ENCODE measurements at regions not wholly inside any gene's neighbourhood (a gene's known extent, or its start where the extent isn't known, plus 50 kb on each side); places are given as distances from the start of the nearest gene placed in this dataset.
A peak's percentile ranks its signal among the peaks of the same experiment; 100 is the strongest.

DNA sequence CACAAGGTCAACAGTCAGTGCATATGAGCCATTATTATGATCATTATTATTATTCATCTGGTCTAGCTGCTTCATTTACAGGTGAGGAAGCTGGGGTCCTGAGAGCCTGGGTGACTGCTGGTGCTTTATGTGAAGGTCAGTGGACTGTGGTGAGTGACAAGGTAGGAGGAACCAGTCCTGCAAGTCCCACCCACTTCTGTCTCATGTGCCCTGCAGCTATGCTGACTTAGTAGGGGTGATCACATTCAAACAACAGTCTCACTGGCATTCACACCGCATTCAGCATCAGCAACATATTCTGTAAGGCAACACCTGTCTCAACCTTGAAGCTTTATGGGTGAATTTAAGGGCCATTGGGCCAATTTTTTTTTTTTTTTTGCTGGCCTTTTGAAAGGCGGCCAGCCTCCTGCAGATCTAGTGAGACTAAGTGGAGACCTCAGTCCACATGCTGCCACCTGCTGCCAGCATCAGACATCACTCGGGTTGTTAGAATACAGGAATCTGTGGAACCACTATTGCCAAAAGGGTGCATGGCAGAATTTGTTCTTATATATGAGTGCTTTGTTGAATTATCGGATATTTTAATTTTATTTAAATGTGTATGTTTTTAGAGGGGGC is 59.9 kb upstream of the CACNA1E start:
- TF ChIP-seq, protein P1, sequence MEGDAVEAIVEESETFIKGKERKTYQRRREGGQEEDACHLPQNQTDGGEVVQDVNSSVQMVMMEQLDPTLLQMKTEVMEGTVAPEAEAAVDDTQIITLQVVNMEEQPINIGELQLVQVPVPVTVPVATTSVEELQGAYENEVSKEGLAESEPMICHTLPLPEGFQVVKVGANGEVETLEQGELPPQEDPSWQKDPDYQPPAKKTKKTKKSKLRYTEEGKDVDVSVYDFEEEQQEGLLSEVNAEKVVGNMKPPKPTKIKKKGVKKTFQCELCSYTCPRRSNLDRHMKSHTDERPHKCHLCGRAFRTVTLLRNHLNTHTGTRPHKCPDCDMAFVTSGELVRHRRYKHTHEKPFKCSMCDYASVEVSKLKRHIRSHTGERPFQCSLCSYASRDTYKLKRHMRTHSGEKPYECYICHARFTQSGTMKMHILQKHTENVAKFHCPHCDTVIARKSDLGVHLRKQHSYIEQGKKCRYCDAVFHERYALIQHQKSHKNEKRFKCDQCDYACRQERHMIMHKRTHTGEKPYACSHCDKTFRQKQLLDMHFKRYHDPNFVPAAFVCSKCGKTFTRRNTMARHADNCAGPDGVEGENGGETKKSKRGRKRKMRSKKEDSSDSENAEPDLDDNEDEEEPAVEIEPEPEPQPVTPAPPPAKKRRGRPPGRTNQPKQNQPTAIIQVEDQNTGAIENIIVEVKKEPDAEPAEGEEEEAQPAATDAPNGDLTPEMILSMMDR (IDR thresholded peaks at IDR 0.05; ENCODE audit: low read depth, low read length, missing control alignments) = peak; percentile 48
- H3K4me3 ChIP-seq (ENCODE audit: low read depth, low read length) = no peak overlapping the region
- in situ Hi-C loops (cut with HindIII; ENCODE audit: low sequenced_read_pairs) = loop anchor here (25.0 kb wide), 1 partner anchor 211 kb away; no protein-coding TSS in a partner anchor
- DNase-seq (ENCODE audit: low read depth) = peak; percentile 3

GRCh38 chr1:181424786-181425403 is 58.4 kb upstream of the CACNA1E start:
- in situ Hi-C loops (cut with HindIII; ENCODE audit: low sequenced_read_pairs) = loop anchor here (25.0 kb wide), 1 partner anchor 213 kb away; no protein-coding TSS in a partner anchor
- TF ChIP-seq, protein P1 (IDR thresholded peaks at IDR 0.05; ENCODE audit: low read depth, low read length, missing control alignments) = peak; percentile 99
- DNase-seq (ENCODE audit: low read depth) = peak; percentile 44
- H3K4me3 ChIP-seq (ENCODE audit: low read depth, low read length) = no peak overlapping the region

DNA sequence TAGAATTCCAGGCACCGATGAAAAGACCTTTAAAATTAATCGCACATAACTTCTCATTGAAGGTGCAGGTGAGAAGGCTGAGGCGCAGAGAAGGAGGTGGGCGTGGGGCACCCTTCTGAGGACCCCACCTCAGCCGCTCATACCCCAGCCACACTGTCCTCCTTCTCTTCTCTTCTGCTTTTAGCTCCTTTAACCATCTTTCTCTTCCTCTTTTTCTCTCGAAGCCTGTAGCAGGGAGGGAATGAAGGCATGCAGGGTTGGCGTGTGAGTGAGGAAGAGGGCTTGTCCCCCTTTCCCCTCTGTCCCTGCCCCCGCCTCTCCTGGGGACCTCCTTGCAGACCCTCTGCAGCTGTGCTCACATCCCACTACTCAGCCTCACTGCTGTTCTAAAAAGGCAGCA is 57.8 kb upstream of the CACNA1E start:
- DNase-seq (ENCODE audit: low read depth) = no peak
- in situ Hi-C loops (cut with HindIII; ENCODE audit: low sequenced_read_pairs) = no loop called here
- TF ChIP-seq, protein P1 (IDR thresholded peaks at IDR 0.05; ENCODE audit: low read depth, low read length, missing control alignments) = no peak
- H3K4me3 ChIP-seq (ENCODE audit: low read depth, low read length) = no peak overlapping the region

- DNase-seq (ENCODE audit: low read depth) = no peak
- no peak overlapping the region for H3K4me3 ChIP-seq (ENCODE audit: low read depth, low read length)
- in situ Hi-C loops (cut with HindIII; ENCODE audit: low sequenced_read_pairs) = no loop called here
- TF ChIP-seq, protein P1 (IDR thresholded peaks at IDR 0.05; ENCODE audit: low read depth, low read length, missing control alignments) = no peak
These were observed 53.9 kb upstream of the CACNA1E start for GRCh38 chr1:181429462-181429861.

- in situ Hi-C loops (cut with HindIII; ENCODE audit: low sequenced_read_pairs) = no loop called here
- DNase-seq (ENCODE audit: low read depth) = no peak
- TF ChIP-seq, protein P1 (IDR thresholded peaks at IDR 0.05; ENCODE audit: low read depth, low read length, missing control alignments) = no peak
These were observed 53.1 kb upstream of the CACNA1E start for GRCh38 chr1:181430015-181430885.

More at GRCh38 chr1:181430015-181430885, 53.1 kb upstream of the CACNA1E start:
- no peak overlapping the region for H3K4me3 ChIP-seq (ENCODE audit: low read depth, low read length)
